ENCODE measurements at regions not wholly inside any gene's neighbourhood (a gene's known extent, or its start where the extent isn't known, plus 50 kb on each side); places are given as distances from the start of the nearest gene placed in this dataset.

DNA sequence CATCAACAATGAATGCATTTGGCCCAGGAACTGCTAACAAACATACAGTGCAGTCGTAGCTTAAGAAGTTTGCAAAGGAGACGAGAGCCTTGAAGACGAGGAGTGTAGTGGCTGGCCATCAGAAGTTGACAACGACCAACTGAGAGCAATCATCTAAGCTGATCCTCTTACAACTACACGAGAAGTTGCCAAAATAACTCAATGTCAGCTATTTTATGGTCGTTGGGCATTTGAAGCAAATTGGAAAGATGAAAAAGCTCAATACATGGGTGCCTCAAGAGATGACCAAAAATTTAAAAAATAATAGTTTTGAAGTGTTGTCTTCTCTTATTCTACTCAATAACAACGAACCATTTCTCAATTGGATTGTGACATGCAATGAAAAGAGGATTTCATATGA is 757.7 kb upstream of the CHD1 start:
- H3K9me3 ChIP-seq, result no peaks in the 10 kb centered on the region

GRCh38 chr5:99675974-99676373 is 747.2 kb upstream of the CHD1 start:
- Histone ChIP-seq H3K27me3 (no peaks in the 10 kb centered on the region), H3K4me1 (no peaks in the 10 kb centered on the region), H3K27ac (no peak overlapping the region), H3K4me3 (no peak overlapping the region), H3K36me3 (no peaks in the 10 kb centered on the region), H3K9me3 (no peaks in the 10 kb centered on the region)
- no peak for TF ChIP-seq POLR2A (IDR thresholded peaks at IDR 0.05)
- TF ChIP-seq, protein P1, sequence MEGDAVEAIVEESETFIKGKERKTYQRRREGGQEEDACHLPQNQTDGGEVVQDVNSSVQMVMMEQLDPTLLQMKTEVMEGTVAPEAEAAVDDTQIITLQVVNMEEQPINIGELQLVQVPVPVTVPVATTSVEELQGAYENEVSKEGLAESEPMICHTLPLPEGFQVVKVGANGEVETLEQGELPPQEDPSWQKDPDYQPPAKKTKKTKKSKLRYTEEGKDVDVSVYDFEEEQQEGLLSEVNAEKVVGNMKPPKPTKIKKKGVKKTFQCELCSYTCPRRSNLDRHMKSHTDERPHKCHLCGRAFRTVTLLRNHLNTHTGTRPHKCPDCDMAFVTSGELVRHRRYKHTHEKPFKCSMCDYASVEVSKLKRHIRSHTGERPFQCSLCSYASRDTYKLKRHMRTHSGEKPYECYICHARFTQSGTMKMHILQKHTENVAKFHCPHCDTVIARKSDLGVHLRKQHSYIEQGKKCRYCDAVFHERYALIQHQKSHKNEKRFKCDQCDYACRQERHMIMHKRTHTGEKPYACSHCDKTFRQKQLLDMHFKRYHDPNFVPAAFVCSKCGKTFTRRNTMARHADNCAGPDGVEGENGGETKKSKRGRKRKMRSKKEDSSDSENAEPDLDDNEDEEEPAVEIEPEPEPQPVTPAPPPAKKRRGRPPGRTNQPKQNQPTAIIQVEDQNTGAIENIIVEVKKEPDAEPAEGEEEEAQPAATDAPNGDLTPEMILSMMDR (IDR thresholded peaks at IDR 0.05), result no peak
- intact Hi-C loops (cut with DNase I; ENCODE audit: low total_unique reads), result no loop called here
- no peak for DNase-seq

More for the DNA sequence above, 757.7 kb upstream of the CHD1 start:
- no peak for TF ChIP-seq POLR2A (IDR thresholded peaks at IDR 0.05)
- TF ChIP-seq, protein P1 (IDR thresholded peaks at IDR 0.05), result no peak
- intact Hi-C loops (cut with DNase I; ENCODE audit: low total_unique reads), result no loop called here
- DNase-seq, result no peak
- Histone ChIP-seq H3K4me3 (no peak overlapping the region), H3K36me3 (no peaks in the 10 kb centered on the region), H3K4me1 (no peaks in the 10 kb centered on the region), H3K27me3 (no peaks in the 10 kb centered on the region), H3K27ac (no peak overlapping the region)

GRCh38 chr5:99674101-99674500 is 745.3 kb upstream of the CHD1 start:
- H3K4me3 ChIP-seq, result no peak overlapping the region
- no peaks in the 10 kb centered on the region for H3K27me3 ChIP-seq
- no peaks in the 10 kb centered on the region for H3K9me3 ChIP-seq
- H3K36me3 ChIP-seq, result no peaks in the 10 kb centered on the region
- no peak overlapping the region for H3K27ac ChIP-seq
- intact Hi-C loops (cut with DNase I; ENCODE audit: low total_unique reads), result no loop called here
- TF ChIP-seq POLR2A (IDR thresholded peaks at IDR 0.05), result no peak
- TF ChIP-seq, protein P1 (IDR thresholded peaks at IDR 0.05), result no peak
- H3K4me1 ChIP-seq, result no peaks in the 10 kb centered on the region
- no peak for DNase-seq

DNA sequence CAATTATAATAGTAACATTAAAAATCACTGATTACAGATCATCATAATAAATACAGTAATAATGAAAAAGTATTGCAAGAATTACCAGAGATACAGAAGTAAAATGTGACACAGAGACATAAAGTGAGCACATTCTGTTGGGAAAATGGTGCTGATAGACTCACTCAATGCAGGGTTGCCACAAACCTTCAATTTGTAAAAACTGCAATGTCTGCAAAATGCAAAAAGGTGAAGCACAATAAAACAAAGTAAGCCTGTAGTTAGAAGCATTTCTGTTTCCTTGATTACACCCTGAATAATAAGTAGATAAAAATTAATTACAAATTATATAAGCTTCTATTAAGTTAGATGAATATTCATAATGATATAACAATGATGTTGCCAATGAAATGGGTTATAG is 736.2 kb upstream of the CHD1 start:
- no peak for DNase-seq
- Histone ChIP-seq H3K27ac (no peak overlapping the region), H3K9me3 (no peaks in the 10 kb centered on the region), H3K4me3 (no peak overlapping the region), H3K27me3 (no peaks in the 10 kb centered on the region), H3K36me3 (no peaks in the 10 kb centered on the region), H3K4me1 (no peaks in the 10 kb centered on the region)
- TF ChIP-seq POLR2A (IDR thresholded peaks at IDR 0.05), result no peak
- TF ChIP-seq, protein P1 (IDR thresholded peaks at IDR 0.05), result no peak
- intact Hi-C loops (cut with DNase I; ENCODE audit: low total_unique reads), result no loop called here

DNA sequence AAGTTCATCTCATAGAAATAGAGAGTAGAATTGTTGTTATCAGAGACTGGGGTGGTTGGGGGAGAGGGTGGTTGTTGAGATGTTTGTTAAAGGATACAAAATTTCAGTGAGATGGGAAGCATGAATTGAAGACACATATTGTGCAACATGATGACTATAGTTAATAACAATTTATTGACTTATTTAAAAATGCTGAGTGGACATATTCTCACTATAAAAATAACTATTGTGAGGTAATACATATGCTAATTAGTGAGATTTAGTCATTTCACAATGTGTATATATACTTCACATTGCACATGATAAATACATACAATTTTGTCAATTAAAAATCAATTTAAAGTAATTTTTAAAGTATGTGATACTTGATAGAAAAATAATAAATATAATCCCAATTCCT is 722.5 kb upstream of the CHD1 start:
- no peaks in the 10 kb centered on the region for H3K36me3 ChIP-seq
- H3K9me3 ChIP-seq, result no peaks in the 10 kb centered on the region
- H3K27ac ChIP-seq, result no peak overlapping the region
- TF ChIP-seq, protein P1 (IDR thresholded peaks at IDR 0.05), result no peak
- TF ChIP-seq POLR2A (IDR thresholded peaks at IDR 0.05), result no peak
- intact Hi-C loops (cut with DNase I; ENCODE audit: low total_unique reads), result no loop called here
- H3K27me3 ChIP-seq, result no peaks in the 10 kb centered on the region
- H3K4me1 ChIP-seq, result no peaks in the 10 kb centered on the region
- no peak for DNase-seq
- H3K4me3 ChIP-seq, result no peak overlapping the region
